Activated naive CD4-positive, alpha-beta T cell treated with anti-CD3 and anti-CD28 coated beads, Interleukin-2, amount 10 ng/mL, durations not matched to agents 7 days and 5 days (primary cell): ENCODE measurements at regions not wholly inside any gene's neighbourhood (a gene's known extent, or its start where the extent isn't known, plus 50 kb on each side); places are given as distances from the start of the nearest gene placed in this dataset.
"Not testable (repeated sequence)": the region's sequence is repeated elsewhere in the genome, so short reads cannot be mapped to it uniquely, and the experiment has no call there.

Experiments
- CTCF ChIA-PET: fragments of 350-600 bp; sonication (Branson Sonifier 250); formaldehyde crosslinking; loops from one replicate; lab custom pipeline; 2021; ENCODE audit warnings: antibody characterized with exemption; lab: Charles Lee
- DNase-seq: peaks from one replicate; pipeline ENCODE4 v3.0.0-alpha.2; 2020
- H3K27ac Mint-ChIP-seq: one replicate; pipeline ENCODE4 v1.8.0; 2021; ENCODE audit warnings: mild to moderate bottlenecking, moderate library complexity, mixed read lengths
- H3K27me3 Mint-ChIP-seq: one replicate; pipeline ENCODE4 v1.8.0; 2021; ENCODE audit warnings: mild to moderate bottlenecking, mixed read lengths
- H3K36me3 Mint-ChIP-seq: one replicate; pipeline ENCODE4 v1.8.0; 2021; ENCODE audit warnings: mixed read lengths
- H3K4me1 Mint-ChIP-seq: one replicate; pipeline ENCODE4 v1.8.0; 2021; ENCODE audit warnings: mixed read lengths
- H3K4me3 Mint-ChIP-seq: one replicate; pipeline ENCODE4 v1.8.0; 2021; ENCODE audit warnings: mild to moderate bottlenecking, moderate library complexity, mixed read lengths
- H3K9me3 Mint-ChIP-seq: one replicate; pipeline ENCODE4 v1.8.0; 2021; ENCODE audit warnings: mixed read lengths

DNA sequence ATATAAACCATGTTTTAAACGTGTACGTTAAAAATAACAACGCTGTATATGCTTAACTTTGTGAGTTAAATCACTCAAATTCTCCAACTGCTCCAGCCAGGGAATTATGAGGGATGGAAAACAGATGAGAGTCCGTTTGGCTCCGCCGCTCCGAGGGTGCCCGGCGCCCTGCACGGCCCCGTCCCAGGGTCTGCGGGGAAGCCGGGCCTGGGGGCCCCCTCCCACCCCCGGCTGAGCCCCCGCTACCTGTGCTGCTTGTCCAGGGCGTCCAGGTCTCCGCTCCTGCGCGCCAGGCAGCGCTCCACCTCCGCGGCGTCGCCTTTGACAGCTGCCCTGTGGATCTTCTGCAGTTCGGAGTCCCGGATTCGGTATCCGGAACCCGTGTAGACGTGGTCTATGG lies 415.5 kb downstream of the FOXD4L4 start:
- H3K36me3 Mint-ChIP-seq, H3K27me3 Mint-ChIP-seq, H3K4me3 Mint-ChIP-seq, H3K4me1 Mint-ChIP-seq, CTCF ChIA-PET, H3K9me3 Mint-ChIP-seq, DNase-seq, H3K27ac Mint-ChIP-seq: not testable (repeated sequence)

- H3K9me3 Mint-ChIP-seq, H3K4me3 Mint-ChIP-seq, H3K27ac Mint-ChIP-seq, H3K36me3 Mint-ChIP-seq, CTCF ChIA-PET, H3K27me3 Mint-ChIP-seq, H3K4me1 Mint-ChIP-seq: not testable (repeated sequence)
- DNase-seq = peak; percentile 57
Measured at GRCh38 chr9:66153021-66153725, 416.2 kb downstream of the FOXD4L4 start.

DNA sequence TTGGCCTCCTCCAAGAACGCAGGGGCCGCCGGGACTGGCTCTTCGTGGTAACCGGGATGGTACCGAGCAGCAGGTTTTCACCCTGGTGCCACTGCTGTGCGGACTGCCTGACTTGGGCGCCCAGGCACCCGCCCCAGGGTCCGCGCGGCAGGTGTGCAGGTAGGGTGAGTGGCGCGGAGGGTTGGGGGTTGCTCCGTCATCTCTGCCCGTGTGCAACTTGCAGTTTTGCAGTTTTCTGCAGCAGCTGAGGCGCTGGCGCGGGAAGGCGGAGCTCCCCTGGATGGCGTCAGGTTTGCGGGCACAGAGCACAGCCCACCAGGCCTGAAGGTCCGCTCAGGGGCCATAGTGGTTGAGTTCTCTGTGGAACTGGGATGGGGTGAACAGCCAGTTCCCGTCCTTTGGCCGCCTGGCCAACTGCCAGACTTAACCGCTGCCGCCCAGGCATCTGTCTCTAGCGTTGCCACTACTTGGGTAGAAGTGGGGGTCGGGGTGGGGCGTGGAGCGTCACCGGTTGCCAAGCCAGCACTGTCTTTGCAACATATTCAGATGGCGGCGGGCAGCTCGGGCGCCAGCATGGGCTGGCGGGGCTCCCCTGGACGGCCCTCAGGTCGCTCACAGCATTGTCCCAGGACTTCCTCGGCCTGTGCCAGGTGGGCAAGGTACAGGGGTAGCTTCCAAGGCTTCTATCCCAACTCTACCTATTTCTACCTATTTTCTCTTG lies 417.2 kb downstream of the FOXD4L4 start:
- H3K27me3 Mint-ChIP-seq, CTCF ChIA-PET, H3K36me3 Mint-ChIP-seq, H3K4me1 Mint-ChIP-seq, H3K9me3 Mint-ChIP-seq, H3K4me3 Mint-ChIP-seq, H3K27ac Mint-ChIP-seq: not testable (repeated sequence)
- DNase-seq = peak; percentile 21

DNA sequence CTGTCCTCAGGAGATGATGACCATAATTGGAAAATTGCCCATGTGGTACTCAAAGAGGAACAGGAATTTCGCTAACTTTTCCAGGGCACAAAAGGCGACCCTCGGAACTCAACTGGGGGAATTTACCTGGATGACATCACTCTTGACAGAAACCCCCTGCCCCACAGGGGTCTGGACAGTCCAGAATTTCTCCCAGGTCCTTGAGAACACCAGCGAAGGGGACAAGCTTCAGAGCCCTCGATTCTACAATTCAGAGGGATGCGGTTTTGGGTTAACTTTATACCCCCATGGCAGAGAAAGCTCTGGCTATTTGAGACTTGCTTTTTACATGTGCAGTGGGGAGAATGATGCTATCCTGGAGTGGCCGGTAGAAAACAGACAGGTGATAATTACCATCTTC lies 445.4 kb downstream of the FOXD4L4 start:
- H3K9me3 Mint-ChIP-seq, H3K27ac Mint-ChIP-seq, H3K36me3 Mint-ChIP-seq, H3K4me1 Mint-ChIP-seq, CTCF ChIA-PET, H3K4me3 Mint-ChIP-seq, DNase-seq, H3K27me3 Mint-ChIP-seq: not testable (repeated sequence)

DNA sequence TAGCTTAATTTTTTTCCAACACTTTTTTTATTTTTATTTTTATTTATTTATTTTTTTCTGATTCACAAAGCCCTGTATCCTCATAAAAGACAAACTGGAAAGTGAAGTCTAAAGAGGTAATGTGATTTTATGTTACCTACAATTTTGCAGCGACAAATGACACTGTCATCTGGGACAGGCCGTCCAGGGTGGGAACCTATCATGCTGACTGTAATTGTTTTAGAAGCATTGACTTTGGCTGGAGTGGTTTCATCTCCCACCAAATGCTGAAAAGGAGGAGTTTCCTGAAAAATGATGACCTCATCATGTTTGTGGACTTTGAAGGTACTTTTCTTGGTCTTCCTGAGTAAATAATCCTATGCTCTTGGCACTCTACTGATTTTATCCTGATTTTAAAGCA lies 446.7 kb downstream of the FOXD4L4 start:
- H3K27ac Mint-ChIP-seq, CTCF ChIA-PET, H3K4me1 Mint-ChIP-seq, H3K9me3 Mint-ChIP-seq, H3K36me3 Mint-ChIP-seq, H3K4me3 Mint-ChIP-seq, H3K27me3 Mint-ChIP-seq, DNase-seq: not testable (repeated sequence)

- DNase-seq, H3K36me3 Mint-ChIP-seq, H3K4me1 Mint-ChIP-seq, H3K27me3 Mint-ChIP-seq, CTCF ChIA-PET, H3K9me3 Mint-ChIP-seq, H3K4me3 Mint-ChIP-seq, H3K27ac Mint-ChIP-seq: not testable (repeated sequence)
Measured at GRCh38 chr9:66197199-66197598, 460.3 kb downstream of the FOXD4L4 start.

DNA sequence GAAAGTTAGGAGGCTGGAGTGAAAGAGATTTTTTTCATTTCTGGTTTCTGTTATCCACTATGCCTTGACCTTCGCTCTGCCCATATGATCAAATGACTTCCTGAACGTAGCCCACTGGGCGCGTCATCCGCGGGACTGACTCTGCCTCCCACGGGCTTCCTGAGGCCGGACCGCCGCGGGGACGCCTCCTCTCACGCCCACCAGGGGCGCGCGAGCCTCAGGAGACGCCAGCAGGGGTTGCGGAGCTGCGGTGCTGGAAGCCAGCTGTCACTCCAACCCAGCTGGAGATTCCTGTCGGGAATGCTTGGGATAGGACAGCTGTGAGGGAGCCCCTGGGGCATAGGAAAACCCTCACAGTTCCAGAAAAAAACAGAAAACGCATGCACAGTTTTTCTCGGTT lies 461.5 kb downstream of the FOXD4L4 start:
- H3K4me1 Mint-ChIP-seq, H3K9me3 Mint-ChIP-seq, H3K36me3 Mint-ChIP-seq, H3K27me3 Mint-ChIP-seq, DNase-seq, CTCF ChIA-PET, H3K4me3 Mint-ChIP-seq, H3K27ac Mint-ChIP-seq: not testable (repeated sequence)

- CTCF ChIA-PET, H3K4me1 Mint-ChIP-seq, H3K9me3 Mint-ChIP-seq, H3K27ac Mint-ChIP-seq, H3K36me3 Mint-ChIP-seq, H3K27me3 Mint-ChIP-seq, H3K4me3 Mint-ChIP-seq, DNase-seq: not testable (repeated sequence)
Measured at GRCh38 chr9:66206617-66207016, 469.7 kb downstream of the FOXD4L4 start.

GRCh38 chr9:66207914-66208313 lies 471.0 kb downstream of the FOXD4L4 start:
- H3K9me3 Mint-ChIP-seq, H3K27me3 Mint-ChIP-seq, H3K36me3 Mint-ChIP-seq, H3K4me3 Mint-ChIP-seq, H3K27ac Mint-ChIP-seq, CTCF ChIA-PET, DNase-seq, H3K4me1 Mint-ChIP-seq: not testable (repeated sequence)

DNA sequence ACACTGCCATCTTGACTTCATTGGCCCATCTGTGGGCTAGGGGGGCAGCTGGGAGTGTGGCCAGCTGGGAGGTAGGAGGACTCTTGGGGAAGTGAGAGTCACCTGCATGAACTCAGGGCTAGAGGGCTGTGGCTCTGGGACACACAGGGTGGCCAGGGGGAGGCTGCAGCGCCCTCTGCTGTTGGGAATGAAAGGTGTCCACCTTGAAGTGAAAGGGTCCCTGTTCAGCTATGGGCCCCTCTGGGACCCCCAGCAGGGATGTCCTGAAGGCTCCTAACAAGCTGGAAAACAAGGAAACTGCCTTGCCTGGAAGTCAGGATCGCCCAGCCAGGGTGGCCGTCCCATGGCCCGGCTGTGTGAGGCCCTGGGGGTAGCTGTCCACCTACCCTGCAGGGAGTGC lies 507.8 kb downstream of the FOXD4L4 start:
- peak; percentile 34 for DNase-seq
- H3K27me3 Mint-ChIP-seq, CTCF ChIA-PET, H3K27ac Mint-ChIP-seq, H3K36me3 Mint-ChIP-seq, H3K4me1 Mint-ChIP-seq, H3K9me3 Mint-ChIP-seq, H3K4me3 Mint-ChIP-seq: not testable (repeated sequence)

DNA sequence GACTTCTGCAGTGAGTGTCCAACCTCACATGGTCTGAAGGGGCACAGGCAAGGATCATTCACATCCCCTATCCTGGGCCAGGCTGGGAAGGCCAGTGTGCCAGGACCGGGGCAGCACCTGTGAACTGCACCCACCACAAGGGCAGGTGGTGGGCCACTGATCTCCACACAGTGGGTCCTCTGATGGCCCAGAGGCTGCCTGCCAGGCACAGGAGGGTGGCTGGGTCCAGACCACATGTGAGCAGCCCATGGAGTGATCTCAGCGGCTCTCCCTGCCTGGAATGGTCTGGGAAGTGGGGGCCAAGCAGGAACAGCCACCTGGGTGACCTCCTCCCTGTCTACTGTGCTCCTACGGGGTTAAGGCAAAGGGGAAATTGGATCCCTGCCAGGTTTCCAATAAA lies 508.5 kb downstream of the FOXD4L4 start:
- H3K27ac Mint-ChIP-seq, CTCF ChIA-PET: not testable (repeated sequence)

DNA sequence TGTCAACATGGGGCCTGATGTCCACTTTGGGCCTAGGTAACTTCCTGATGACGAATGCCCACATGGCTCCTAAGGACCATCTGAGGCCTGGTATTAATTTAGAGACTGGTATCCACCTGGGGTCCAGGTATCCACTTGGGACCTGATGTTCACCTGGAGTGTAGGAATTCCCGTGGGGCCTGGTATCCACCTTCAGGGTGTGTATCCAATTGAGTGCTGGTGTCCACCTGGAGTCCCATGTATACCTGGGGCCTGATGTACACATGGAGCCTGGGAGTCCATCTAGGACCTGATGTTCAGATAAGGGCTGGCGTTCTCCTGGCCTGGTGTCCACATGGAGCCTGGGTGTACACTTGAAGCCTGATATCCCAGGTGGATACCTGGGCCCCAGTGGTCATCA lies 520.6 kb downstream of the FOXD4L4 start:
- H3K4me1 Mint-ChIP-seq, H3K36me3 Mint-ChIP-seq, H3K27me3 Mint-ChIP-seq, H3K27ac Mint-ChIP-seq, DNase-seq, H3K4me3 Mint-ChIP-seq, CTCF ChIA-PET, H3K9me3 Mint-ChIP-seq: not testable (repeated sequence)

More for the DNA sequence above, 508.5 kb downstream of the FOXD4L4 start:
- not testable (repeated sequence) for H3K4me1 Mint-ChIP-seq, H3K27me3 Mint-ChIP-seq, H3K36me3 Mint-ChIP-seq, H3K4me3 Mint-ChIP-seq, H3K9me3 Mint-ChIP-seq, DNase-seq

- H3K27ac Mint-ChIP-seq, H3K27me3 Mint-ChIP-seq, CTCF ChIA-PET, H3K4me3 Mint-ChIP-seq, H3K4me1 Mint-ChIP-seq, DNase-seq, H3K9me3 Mint-ChIP-seq, H3K36me3 Mint-ChIP-seq: not testable (repeated sequence)
Measured at GRCh38 chr9:66261576-66261975, 524.6 kb downstream of the FOXD4L4 start.

- H3K9me3 Mint-ChIP-seq, H3K36me3 Mint-ChIP-seq, DNase-seq, CTCF ChIA-PET, H3K4me3 Mint-ChIP-seq, H3K27me3 Mint-ChIP-seq, H3K4me1 Mint-ChIP-seq, H3K27ac Mint-ChIP-seq: not testable (repeated sequence)
Measured at GRCh38 chr9:66263621-66264020, 526.7 kb downstream of the FOXD4L4 start.

DNA sequence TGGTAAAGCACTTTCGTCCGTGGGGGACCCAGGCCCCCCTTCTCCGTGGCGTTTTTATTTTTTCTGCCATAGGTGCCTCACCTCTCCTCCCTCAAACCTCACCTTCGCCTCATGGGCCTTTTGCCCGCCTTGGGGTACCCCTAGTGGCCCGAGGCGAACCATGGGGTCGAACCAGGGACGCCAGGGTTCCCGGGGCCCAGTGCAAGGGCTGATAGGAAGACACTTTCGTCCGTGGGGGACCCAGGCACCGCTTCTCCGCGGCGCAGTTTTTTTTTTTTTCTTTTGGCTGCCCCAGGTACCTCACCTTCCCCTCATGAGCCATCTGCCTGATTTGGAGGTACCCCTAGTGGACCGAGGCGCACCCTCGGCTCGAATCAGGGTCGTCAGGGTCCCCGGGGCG lies 527.8 kb downstream of the FOXD4L4 start:
- H3K36me3 Mint-ChIP-seq, H3K27ac Mint-ChIP-seq, H3K27me3 Mint-ChIP-seq, H3K4me3 Mint-ChIP-seq, H3K9me3 Mint-ChIP-seq, DNase-seq, H3K4me1 Mint-ChIP-seq, CTCF ChIA-PET: not testable (repeated sequence)
